ENCODE measurements at regions not wholly inside any gene's neighbourhood (a gene's known extent, or its start where the extent isn't known, plus 50 kb on each side); places are given as distances from the start of the nearest gene placed in this dataset.
"Not testable (repeated sequence)": the region's sequence is repeated elsewhere in the genome, so short reads cannot be mapped to it uniquely, and the experiment has no call there.

- no peak for DNase-seq (ENCODE audit: low read depth)
Measured at GRCh38 chr7:81361769-81362312, 408.0 kb downstream of the HGF start.

GRCh38 chr7:81355911-81356310, 413.9 kb downstream of the HGF start:
- DNase-seq (ENCODE audit: low read depth), result peak; percentile 32

- no peak for DNase-seq (ENCODE audit: low read depth)
Measured at GRCh38 chr7:81349044-81349443, 420.8 kb downstream of the HGF start.

- no peak for DNase-seq (ENCODE audit: low read depth)
Measured at GRCh38 chr7:81339946-81340345, 421.1 kb upstream of the SEMA3C start.

- DNase-seq (ENCODE audit: low read depth), result no peak
Measured at GRCh38 chr7:81333536-81333935, 414.7 kb upstream of the SEMA3C start.

- no peak for DNase-seq (ENCODE audit: low read depth)
Measured at GRCh38 chr7:81333004-81333403, 414.2 kb upstream of the SEMA3C start.

- DNase-seq (ENCODE audit: low read depth), result no peak
Measured at GRCh38 chr7:81331061-81332018, 412.5 kb upstream of the SEMA3C start.

DNA sequence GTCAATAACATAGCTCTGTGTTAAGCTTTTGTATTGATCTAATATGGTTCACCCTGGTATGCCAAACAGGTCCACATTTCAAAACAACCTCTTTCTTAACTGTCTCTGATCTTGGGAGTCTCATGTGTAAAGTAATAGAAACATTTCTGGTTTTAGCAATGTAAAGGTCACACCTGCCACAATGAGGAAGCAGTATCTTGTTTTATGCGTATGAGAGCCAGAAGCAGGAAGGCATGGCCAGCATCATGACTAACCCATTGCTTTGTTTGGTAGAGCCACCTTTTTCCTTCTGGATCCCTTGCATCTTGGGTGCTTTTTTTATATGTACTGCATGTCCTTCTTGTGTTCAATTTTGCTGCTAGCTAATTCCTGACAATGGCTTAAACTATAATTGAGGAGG, 411.3 kb upstream of the SEMA3C start:
- DNase-seq (ENCODE audit: low read depth), result no peak

- DNase-seq (ENCODE audit: low read depth), result no peak
Measured at GRCh38 chr7:81327468-81328266, 408.8 kb upstream of the SEMA3C start.

GRCh38 chr7:81321949-81322348, 403.1 kb upstream of the SEMA3C start:
- no peak for DNase-seq (ENCODE audit: low read depth)

GRCh38 chr7:81317741-81318140, 398.9 kb upstream of the SEMA3C start:
- DNase-seq (ENCODE audit: low read depth), result no peak

GRCh38 chr7:81308643-81309322, 389.9 kb upstream of the SEMA3C start:
- DNase-seq (ENCODE audit: low read depth), result no peak

GRCh38 chr7:81301815-81302214, 383.0 kb upstream of the SEMA3C start:
- no peak for DNase-seq (ENCODE audit: low read depth)

GRCh38 chr7:81300753-81301152, 381.9 kb upstream of the SEMA3C start:
- no peak for DNase-seq (ENCODE audit: low read depth)

- DNase-seq (ENCODE audit: low read depth), result no peak
Measured at GRCh38 chr7:81299711-81300110, 380.9 kb upstream of the SEMA3C start.

DNA sequence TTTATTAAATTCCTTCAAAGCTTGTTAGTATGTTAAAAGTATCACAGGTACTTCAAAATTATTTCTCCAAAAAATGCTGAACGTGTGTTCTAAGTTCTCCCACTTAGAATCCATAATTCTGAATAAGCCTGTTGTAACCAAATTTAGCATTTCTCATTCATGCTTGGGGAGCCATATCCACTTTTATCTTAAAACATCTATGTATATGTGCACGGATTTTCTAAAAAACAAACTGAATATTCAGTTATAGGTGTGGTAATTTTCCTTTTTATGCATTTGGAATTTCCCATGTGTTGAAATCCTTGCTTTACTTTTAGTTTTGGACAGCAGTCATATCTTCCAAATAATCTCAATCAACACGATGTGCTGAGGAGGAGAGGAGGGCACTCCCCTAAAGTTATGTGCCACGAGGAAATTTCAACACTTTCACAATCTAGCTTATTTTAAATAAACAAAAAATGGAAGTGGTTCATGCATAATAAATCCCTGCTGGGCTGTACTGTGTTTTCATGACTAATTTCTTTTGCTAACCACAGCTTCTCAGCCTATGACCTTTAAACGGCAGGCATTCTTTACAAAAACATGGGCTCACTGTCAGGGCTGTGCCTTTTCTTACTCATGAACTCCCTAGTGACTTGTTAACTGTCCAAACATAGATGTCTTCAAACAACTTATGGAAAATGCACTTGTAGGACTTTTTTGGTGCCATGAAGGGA, 380.3 kb upstream of the SEMA3C start:
- no peak for DNase-seq (ENCODE audit: low read depth)

GRCh38 chr7:81297317-81297716, 378.5 kb upstream of the SEMA3C start:
- no peak for DNase-seq (ENCODE audit: low read depth)

DNA sequence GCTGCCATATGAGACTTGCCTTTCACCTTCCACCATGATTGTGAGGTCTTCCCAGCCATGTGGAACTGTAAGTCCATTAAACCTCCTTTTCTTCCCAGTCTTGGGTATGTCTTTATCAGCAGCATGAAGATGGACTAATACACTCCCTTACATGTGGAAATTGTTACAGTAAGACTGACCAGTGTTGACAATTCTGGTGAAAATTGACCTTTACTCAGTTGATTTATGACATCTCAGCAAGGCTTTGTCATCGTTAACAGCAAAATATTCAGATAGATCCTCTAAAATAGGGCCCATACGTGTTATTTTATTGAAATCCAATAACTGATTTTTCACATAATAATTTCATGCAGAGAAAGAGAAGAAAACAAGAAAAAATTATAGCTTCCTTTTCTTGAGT, 377.9 kb upstream of the SEMA3C start:
- DNase-seq (ENCODE audit: low read depth), result no peak

GRCh38 chr7:81294897-81295515, 376.2 kb upstream of the SEMA3C start:
- DNase-seq (ENCODE audit: low read depth), result no peak

GRCh38 chr7:81293806-81294205, 375.0 kb upstream of the SEMA3C start:
- no peak for DNase-seq (ENCODE audit: low read depth)

- DNase-seq (ENCODE audit: low read depth), result not testable (repeated sequence)
Measured at GRCh38 chr7:81286754-81287153, 367.9 kb upstream of the SEMA3C start.

All from forelimb muscle (tissue), 1 donor.